ENCODE measurements at regions not wholly inside any gene's neighbourhood (a gene's known extent, or its start where the extent isn't known, plus 50 kb on each side); places are given as distances from the start of the nearest gene placed in this dataset.

DNA sequence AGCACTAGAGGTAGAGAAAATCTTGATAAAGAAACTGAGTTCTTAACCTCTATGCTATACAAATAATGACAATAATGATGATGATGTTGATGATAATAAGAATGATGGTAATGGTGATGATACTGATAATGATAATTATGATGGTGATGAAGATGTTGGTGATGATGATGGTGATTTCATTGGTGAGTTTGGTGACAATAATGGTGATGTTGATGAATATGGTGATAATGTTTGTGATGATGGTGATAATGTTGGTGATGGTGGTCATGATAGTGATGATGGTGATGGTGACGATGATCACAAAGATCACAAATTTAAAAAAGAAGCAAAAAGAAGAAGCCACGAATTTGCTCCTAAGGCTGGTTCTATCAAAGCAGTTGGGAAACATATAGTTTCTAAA, 519.0 kb upstream of the C16orf82 start:
- H3K27me3 Mint-ChIP-seq (ENCODE audit: low read depth) = peaks cover 8% of the 10 kb centered on the region
- TF ChIP-seq, protein P1, sequence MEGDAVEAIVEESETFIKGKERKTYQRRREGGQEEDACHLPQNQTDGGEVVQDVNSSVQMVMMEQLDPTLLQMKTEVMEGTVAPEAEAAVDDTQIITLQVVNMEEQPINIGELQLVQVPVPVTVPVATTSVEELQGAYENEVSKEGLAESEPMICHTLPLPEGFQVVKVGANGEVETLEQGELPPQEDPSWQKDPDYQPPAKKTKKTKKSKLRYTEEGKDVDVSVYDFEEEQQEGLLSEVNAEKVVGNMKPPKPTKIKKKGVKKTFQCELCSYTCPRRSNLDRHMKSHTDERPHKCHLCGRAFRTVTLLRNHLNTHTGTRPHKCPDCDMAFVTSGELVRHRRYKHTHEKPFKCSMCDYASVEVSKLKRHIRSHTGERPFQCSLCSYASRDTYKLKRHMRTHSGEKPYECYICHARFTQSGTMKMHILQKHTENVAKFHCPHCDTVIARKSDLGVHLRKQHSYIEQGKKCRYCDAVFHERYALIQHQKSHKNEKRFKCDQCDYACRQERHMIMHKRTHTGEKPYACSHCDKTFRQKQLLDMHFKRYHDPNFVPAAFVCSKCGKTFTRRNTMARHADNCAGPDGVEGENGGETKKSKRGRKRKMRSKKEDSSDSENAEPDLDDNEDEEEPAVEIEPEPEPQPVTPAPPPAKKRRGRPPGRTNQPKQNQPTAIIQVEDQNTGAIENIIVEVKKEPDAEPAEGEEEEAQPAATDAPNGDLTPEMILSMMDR (IDR thresholded peaks at IDR 0.05; ENCODE audit: unreplicated experiment in 3 of 3) = no peak
- no peaks in the 10 kb centered on the region for H3K36me3 Mint-ChIP-seq (ENCODE audit: low read depth)
- H3K9me3 Mint-ChIP-seq = no peaks in the 10 kb centered on the region
- H3K4me1 Mint-ChIP-seq = no peaks in the 10 kb centered on the region
- no peak overlapping the region for H3K27ac Mint-ChIP-seq
- no peak overlapping the region for H3K4me3 Mint-ChIP-seq

DNA sequence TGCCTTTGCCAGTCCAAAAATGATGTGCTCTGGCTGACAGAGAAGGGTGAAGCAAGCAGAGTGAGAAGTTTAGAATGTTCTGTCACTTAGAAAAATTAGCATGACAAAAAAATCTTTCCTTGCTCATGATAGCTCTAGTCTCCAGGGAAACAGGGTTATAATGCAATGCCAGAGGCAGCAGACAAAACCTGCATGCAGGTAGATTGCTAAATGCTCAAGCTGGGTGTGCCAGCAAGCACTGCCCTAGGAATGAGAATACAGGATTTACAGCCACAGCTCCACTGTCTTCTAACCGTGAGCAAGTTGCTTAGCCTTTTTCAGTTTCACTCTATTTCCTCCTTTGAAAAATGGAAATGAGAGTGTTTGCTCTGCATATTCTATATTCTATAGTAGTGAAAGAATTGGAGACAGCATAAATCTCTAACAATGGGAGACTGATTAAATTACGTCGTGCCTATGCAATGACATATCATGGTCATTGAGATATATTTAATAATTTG, 516.6 kb upstream of the C16orf82 start:
- H3K27ac Mint-ChIP-seq = no peak overlapping the region
- no peaks in the 10 kb centered on the region for H3K9me3 Mint-ChIP-seq
- H3K27me3 Mint-ChIP-seq (ENCODE audit: low read depth) = peaks cover 8% of the 10 kb centered on the region
- H3K36me3 Mint-ChIP-seq (ENCODE audit: low read depth) = no peaks in the 10 kb centered on the region
- H3K4me3 Mint-ChIP-seq = no peak overlapping the region
- no peaks in the 10 kb centered on the region for H3K4me1 Mint-ChIP-seq
- TF ChIP-seq, protein P1 (IDR thresholded peaks at IDR 0.05; ENCODE audit: unreplicated experiment in 3 of 3) = no peak

DNA sequence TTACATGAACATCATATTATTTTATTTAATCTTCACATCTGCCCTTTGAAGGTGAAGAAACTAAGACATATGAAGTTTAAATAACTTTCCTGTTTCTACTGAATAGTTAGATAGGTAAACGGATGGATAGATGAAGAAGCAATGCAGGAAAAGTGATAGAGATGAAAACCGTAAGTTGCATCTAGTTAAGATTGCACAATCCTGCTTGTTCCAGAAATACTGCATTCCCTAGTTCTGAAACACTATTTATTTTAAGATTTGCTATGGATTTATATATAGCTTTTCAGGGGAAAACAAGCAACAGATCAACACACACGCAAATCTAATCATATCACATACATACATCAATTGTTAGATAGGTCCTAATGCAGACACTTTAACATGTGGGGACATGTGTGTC, 512.7 kb upstream of the C16orf82 start:
- H3K36me3 Mint-ChIP-seq (ENCODE audit: low read depth) = no peaks in the 10 kb centered on the region

DNA sequence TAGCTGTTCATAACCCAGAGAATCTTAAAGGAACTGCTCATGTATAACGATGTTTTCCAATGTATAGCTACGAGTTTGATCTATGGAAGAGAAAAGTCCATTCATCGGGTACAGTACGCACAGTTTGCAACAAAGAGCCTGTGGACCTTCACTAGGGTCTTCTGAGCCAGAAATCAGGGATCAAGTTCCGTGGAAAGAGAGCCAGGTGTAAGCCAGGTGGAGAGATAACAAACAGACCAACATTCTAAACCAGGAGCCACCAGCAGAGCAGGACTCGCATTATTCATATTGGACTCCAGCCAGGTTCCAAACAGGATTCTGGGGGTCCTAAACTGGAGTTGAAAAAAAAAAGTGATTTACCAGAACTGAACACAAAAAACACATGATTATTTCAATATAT, 505.4 kb upstream of the C16orf82 start:
- Mint-ChIP-seq H3K36me3 (ENCODE audit: low read depth) (no peaks in the 10 kb centered on the region), H3K4me3 (no peak overlapping the region), H3K27me3 (ENCODE audit: low read depth) (peaks cover 1% of the 10 kb centered on the region), H3K9me3 (peaks cover 3% of the 10 kb centered on the region), H3K4me1 (no peaks in the 10 kb centered on the region), H3K27ac (no peak overlapping the region)
- TF ChIP-seq, protein P1 (IDR thresholded peaks at IDR 0.05; ENCODE audit: unreplicated experiment in 3 of 3) = no peak

More for the DNA sequence above, 512.7 kb upstream of the C16orf82 start:
- TF ChIP-seq, protein P1 (IDR thresholded peaks at IDR 0.05; ENCODE audit: unreplicated experiment in 3 of 3) = no peak
- peaks cover 3% of the 10 kb centered on the region for H3K27me3 Mint-ChIP-seq (ENCODE audit: low read depth)
- H3K4me1 Mint-ChIP-seq = no peaks in the 10 kb centered on the region
- H3K4me3 Mint-ChIP-seq = no peak overlapping the region
- no peaks in the 10 kb centered on the region for H3K9me3 Mint-ChIP-seq
- H3K27ac Mint-ChIP-seq = no peak overlapping the region

DNA sequence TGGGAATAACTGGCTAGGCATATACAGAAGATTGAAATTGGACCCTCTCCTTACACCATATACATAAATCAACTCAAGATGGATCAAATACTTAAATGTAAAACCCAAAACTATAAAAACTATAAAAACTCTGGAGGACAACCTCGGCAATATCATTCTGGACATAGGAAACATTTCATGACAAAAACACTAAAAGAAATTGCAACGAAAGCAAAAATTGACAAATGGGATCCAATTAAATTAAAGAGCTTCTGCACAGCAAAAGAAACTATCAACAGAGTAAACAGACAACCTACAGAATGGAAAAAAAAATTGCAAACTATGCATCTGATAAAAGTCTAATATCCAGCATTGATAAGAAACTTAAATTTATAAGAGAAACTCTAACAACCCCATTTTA, 503.7 kb upstream of the C16orf82 start:
- TF ChIP-seq, protein P1 (IDR thresholded peaks at IDR 0.05; ENCODE audit: unreplicated experiment in 3 of 3) = no peak
- peaks cover 7% of the 10 kb centered on the region for H3K27me3 Mint-ChIP-seq (ENCODE audit: low read depth)
- peaks cover 3% of the 10 kb centered on the region for H3K9me3 Mint-ChIP-seq
- no peak overlapping the region for H3K4me3 Mint-ChIP-seq
- no peak overlapping the region for H3K27ac Mint-ChIP-seq
- H3K4me1 Mint-ChIP-seq = no peaks in the 10 kb centered on the region
- H3K36me3 Mint-ChIP-seq (ENCODE audit: low read depth) = no peaks in the 10 kb centered on the region

DNA sequence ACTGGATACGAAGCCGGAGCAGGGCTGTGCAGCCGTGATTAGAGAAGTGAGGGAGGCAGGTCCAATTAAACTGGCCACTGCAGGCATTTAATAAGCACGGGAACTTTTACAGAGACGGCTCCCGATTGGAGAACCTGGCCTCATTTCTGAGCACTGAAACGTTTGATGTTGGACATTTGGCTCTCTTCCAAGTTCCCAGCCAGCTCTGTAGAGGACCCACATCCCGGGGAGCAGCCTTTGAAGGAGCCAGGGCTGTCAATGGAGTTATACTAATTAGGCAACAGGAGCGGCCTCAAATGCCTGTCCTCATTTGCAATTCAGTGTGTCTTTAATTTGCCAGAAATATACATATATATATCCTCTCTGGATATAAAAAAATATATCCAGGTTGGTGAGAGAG, 499.4 kb upstream of the C16orf82 start:
- TF ChIP-seq, protein P1 (IDR thresholded peaks at IDR 0.05; ENCODE audit: unreplicated experiment in 3 of 3) = no peak
- Mint-ChIP-seq H3K27ac (no peak overlapping the region), H3K4me3 (no peak overlapping the region), H3K36me3 (ENCODE audit: low read depth) (no peaks in the 10 kb centered on the region), H3K9me3 (no peaks in the 10 kb centered on the region), H3K4me1 (no peaks in the 10 kb centered on the region), H3K27me3 (ENCODE audit: low read depth) (peaks cover 18% of the 10 kb centered on the region)
